ENCODE measurements at regions not wholly inside any gene's neighbourhood (a gene's known extent, or its start where the extent isn't known, plus 50 kb on each side); places are given as distances from the start of the nearest gene placed in this dataset.
A peak's percentile ranks its signal among the peaks of the same experiment; 100 is the strongest.
"Not testable (repeated sequence)": the region's sequence is repeated elsewhere in the genome, so short reads cannot be mapped to it uniquely, and the experiment has no call there.

DNA sequence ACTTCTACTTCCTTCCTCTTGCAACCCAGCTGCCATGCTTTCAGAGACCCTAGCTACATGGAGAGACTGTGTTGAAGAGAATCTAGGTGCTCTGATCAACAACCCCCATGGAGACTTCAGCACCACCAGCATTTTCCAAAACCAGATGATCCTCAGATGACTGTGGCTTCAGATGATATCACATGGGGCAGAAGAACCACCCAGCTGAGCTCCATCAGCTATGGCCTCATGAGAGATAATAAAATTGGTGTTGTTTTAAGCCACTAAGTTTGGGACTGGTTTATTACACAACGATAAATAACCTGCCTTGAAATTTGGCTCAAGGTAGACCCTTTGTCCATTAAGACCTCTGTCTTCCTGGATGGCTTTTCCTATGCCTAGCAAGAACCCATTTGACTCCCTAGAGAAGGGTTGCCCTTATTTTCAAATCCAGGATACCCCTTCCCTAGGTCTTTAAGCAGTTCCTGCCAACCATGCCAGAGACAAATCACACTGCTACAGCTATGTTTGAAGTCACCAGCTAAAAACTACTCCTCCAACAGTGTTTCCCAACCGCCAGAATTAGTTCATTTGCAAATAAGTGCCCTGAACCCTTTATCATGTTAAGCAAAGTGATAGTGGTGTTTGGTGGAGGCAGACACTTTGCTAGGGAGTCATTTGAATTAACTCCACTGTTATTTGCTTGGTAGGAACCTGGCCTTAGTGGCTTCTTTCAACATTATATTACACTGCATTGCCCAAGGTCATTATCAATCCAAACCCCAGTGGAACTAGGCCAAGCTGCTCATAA lies 136.9 kb upstream of the PALS2 start:
- no peak for DNase-seq (ENCODE audit: low read depth)

DNA sequence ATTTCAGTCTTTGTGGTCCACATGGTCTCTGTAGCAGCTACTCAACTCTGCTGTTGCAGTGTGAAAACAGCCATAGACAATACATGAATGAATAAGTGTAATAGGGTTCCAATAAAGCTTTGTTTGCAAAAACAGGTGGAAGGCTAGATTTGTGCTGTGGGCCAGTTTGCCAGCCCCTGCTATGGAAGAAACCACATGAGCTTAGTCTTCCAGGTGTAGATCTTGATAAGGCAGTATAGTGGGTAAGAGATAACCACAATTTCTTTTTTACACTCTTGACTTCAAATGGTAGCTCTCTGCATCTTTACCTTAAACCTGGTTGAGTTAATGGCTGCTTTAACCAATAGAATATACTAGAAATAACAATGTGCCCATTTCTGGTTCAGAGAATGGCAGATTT lies 135.0 kb upstream of the PALS2 start:
- DNase-seq (ENCODE audit: low read depth): no peak

DNA sequence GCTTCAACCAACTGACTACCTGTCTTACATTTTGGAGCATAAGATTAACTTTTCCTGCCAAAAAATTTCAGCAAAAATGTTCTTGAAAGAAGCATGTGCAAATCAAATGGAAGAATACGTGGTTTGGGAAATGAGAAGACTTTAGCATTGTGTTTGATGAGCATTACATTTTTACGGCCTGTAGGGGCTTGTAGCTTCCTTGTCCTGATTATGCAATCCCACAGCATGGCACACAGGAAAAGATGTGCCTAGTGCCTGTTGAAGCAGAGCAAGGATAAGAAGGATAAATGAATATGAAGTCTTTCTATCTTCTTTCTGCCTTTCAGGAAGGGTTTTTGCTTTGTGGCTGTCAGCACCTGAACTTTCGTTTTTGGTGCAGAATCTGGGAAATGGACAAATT lies 134.1 kb upstream of the PALS2 start:
- not testable (repeated sequence) for DNase-seq (ENCODE audit: low read depth)

DNA sequence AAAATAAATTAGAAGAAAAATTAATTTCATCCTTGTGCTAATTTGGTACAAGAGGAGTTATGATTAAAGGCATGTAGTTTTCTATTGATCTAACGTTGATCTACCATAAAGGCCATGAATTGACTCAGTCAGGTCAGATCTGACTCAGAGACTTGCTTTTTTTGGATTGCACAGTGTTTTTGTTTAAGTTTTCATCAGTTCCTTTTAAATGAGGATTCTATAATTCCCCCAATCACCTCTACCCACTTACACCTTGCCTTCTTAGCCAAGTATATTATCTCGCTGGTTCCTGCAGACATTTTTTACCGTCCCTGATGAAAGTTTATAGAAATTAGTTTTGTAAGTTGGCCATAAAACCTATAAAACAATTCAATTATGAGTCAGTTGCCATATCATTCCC lies 132.4 kb upstream of the PALS2 start:
- DNase-seq (ENCODE audit: low read depth): no peak

DNA sequence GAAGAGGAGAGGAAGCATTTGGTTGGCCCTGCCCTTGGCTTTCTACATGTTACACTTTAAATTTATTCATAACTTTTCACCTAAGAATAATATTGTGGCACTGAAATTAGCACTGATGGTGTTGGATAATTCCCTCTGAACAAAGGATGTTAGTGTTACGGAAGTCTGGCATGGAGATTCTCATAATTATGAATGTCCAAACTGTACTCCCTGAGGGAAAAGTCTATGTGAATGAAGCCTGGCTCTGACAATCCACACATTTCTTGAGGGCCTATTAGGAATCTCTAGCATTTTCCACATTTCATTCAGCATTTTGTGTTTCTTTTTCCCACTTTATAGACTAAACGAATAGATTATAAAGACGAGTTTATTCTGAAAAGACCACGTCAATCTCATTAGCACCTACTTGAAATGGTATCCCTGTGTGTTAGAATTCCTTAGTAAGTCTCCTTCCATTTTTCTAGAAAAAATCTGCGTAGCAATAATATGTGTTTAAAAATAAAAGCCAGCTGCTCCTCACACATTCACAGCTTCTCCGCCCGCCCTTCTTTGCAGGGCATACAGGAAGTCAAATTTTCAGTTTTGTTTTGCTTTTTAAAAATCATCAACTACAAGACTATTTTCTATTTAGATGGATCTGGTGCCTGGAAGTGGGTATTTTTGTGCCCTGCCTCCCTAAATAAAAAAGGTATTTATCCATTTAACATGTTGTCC lies 131.8 kb upstream of the PALS2 start:
- DNase-seq (ENCODE audit: low read depth): no peak

DNA sequence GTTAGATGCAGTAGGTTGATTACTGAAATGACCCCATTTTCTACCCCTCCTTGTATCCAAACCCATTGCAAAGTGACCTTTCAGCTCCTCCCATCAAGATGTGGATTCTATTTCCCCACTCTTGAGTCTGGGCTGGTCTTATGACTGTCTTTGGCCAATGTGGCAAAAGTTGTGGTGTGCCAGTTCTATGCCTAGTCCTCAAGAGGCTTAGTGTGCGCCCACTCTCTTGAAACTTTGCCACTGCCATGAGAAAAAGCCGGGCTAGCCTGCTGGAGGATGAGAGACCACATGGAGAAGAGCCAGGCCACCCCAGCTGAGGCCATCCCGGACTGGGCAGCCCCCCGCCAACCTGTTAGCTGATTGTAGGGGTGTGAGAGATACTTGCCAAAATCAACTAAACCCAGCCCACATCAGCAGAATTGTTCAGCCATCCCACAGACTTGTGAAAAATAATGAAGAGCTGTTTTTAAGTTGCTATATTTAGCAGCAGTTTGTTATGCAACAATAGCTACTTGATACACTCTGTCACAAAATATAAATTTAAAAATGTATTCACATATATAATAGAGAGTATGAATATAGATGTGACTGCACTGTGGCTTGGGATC lies 131.0 kb upstream of the PALS2 start:
- peak; percentile 2 for DNase-seq (ENCODE audit: low read depth)

DNA sequence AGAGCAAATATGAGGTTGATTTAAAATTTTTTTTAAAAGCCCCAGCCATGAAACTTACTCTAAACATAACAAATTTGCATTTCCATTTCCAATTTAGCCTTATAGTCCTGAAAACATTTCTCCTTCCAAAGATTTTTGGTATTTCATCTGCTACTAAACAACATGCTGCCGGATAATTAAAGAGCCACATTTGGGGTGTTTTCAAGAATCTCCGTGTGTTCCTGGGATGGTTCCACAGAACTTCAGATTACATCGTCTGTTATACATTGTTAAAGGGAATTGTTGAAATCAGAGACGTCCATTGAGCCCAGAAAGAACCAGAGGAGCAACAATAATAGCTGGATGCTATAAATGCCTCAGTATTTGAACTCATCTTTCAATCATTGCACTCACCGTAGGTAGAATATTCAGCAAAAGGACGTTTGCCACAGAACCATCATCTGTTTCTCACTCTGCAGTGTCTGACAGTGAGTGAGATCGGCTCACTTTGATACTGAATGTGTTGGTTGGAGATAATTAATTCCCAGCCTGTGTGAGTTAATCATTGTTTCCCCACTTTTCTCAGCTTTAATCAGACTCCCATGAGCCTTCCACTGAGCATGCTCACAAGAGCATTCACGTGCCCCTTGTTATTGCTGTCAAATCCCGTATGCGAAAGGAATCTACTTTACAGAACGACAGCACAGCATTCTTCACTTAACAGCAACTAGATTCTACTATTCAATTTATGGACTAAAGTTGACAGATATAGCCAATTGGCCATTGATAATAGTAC lies 128.4 kb upstream of the PALS2 start:
- DNase-seq (ENCODE audit: low read depth): no peak

DNA sequence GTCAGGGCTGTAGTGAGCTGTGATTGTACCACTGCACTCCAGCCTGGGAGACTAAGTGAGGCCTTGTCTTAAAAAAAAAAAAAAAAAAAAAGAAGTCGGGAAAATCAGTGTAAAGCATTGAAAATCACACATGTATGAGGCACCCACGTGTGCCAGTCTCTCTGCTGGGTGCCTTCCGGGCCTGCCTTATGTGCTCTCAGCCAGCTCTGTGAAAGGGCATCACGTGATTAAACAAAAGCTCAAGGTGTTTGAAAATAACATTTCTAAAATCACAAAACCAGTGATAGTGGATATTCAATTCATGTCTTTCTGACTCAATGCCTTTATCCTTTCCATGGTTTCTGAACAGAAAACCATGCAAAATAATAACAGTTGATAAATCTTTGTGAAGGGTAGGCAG lies 125.2 kb upstream of the PALS2 start:
- DNase-seq (ENCODE audit: low read depth): no peak

DNA sequence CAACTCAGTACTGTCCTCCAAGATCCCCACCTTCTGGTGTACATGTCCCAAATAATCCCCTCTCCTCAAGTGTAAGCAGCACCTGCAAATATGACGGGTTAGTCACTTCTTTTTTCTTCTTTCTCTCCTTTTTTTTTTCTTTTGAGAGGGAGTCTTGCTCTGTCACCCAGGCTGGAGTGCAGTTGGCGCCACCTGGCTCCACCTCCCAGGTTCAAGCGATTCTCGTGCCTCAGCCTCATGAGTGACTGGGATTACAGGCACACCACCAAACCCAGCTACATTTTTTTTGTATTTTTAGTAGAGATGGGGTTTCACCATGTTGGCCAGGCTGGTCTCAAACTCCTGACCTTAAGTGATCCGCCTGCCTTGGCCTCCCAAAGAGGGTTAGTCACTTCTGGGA lies 123.8 kb upstream of the PALS2 start:
- not testable (repeated sequence) for DNase-seq (ENCODE audit: low read depth)

DNA sequence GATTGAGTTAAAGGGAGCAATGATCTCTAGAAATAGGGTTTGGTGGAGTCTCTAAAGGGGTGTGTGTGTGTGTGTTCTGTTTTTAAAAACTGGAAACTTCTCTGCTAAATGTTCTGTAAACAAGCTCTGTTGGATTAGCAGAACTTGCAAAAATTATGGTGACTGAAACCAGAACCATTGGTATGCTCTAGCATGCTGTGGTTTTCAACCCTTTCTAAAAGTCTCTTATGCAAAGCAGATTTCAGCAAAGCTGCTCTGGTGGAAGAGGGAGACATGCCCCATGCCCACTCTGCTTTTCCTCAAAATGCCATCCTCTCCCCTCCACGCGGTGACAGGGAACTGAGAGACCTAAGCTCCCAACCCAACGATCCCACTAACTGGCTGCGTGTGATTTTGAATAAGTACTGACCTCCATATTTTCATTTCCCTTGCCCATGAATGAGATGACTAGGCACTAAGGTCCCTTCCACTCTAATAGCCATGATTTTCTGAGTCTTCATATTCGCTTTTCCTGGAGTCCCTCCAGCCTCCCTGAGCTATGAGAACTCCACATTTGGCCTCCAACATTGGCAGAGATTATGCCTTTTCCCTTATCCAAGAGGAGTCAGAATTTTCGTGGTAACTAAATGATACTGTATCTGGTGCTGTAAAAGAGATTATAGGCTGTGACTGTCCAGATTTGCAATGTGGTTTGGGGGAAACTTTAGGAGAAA lies 117.3 kb upstream of the PALS2 start:
- no peak for DNase-seq (ENCODE audit: low read depth)

DNA sequence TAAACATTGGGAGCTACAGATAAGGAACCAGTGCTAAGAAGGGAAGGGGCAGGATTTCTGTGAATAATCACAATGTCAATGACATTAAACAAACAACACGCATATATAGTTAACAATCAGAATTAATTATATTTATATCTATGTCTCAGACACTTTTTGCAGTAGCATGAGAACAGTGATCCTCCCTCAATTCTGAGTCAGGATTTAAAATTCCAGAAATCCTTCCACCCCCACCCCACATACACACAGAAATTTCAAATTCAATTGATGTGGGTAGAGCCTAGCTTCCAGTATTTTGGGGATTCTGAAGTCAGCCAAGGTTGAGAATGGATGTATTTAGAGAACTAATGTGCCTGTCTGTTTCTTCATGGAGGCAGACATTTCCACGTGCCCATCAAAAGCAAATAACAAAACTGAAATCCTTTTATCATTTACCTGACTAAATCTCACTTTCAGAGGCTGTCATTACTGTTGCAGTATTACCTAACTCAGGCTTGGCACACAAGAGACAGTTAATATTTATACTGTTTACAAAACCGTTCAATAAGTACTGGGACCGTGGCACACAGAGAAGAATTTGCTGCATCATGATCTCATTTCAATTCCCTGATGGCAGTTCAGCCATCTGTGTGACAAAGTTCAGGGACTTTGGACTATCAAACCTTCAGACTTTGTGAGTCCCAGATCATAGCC lies 116.6 kb upstream of the PALS2 start:
- DNase-seq (ENCODE audit: low read depth): no peak

DNA sequence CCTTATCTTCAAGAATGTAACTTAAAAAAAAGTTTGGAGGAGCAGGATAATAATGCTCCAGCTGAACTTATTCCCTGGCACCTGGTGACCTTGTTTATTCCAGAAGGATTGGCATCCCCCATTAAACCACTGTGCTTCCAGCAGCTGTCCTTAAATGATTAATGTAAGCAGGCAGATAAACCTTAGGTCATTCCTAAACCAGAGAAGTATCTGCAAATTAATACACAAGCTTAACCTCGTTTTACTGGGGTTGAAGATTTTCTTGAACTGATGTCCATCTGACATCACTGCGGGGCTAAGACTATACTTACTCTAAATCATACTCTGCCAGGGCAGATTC lies 116.1 kb upstream of the PALS2 start:
- DNase-seq (ENCODE audit: low read depth): no peak

DNA sequence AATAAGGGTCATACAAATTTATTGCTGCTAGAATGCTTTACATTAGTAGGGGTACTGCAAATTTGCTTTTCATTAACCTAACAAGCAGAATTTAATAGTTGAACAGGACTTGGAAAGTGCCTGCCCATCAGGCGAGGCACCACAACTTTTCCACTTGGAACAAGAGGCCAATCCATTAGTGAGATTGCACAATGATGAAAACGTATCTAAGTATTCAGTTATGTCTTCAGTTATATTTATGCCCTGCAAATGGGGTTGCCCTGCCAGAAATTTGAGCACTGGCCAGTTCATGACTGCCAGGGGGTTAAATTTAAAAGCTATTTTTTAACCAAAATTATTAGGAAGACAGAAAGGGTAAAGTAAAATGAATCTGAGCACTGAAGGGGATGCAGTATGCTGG lies 111.1 kb upstream of the PALS2 start:
- no peak for DNase-seq (ENCODE audit: low read depth)

DNA sequence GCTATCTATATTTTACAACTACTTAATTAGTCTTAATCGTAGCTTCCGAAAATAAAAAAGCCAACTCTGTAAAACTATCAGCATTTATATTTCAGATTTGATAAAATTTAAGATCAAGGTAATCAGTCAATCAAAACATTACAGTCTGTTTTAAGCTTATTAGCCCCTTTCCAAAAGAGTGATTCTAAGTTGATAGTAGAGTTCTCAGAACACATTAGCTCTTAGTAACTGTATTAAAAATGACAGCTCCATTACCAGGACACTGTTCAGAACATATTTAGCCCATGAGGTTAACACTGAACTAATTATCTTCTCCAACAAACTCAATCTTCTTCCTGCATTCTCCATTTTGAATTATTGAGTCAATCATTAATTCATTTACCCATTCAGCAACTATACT lies 110.3 kb upstream of the PALS2 start:
- no peak for DNase-seq (ENCODE audit: low read depth)

DNA sequence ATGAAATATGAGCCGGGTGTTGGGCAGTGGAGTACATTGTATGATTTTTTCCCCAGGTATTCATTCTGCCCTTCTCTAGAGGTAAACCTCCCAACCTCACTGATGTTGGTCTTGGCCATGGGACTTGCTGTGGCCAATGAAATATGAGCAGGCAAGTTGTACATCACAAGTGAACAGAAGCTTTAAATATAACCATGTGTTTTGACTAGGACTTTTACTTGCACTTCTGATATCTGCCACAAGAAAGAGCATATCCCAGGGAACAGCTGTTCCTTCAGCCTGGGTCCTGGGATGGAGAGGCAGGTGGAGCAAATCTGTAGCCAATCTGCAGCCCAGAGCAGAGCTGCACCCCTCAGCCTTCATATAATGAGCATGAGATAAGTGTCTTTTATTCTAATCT lies 109.8 kb upstream of the PALS2 start:
- DNase-seq (ENCODE audit: low read depth): no peak

DNA sequence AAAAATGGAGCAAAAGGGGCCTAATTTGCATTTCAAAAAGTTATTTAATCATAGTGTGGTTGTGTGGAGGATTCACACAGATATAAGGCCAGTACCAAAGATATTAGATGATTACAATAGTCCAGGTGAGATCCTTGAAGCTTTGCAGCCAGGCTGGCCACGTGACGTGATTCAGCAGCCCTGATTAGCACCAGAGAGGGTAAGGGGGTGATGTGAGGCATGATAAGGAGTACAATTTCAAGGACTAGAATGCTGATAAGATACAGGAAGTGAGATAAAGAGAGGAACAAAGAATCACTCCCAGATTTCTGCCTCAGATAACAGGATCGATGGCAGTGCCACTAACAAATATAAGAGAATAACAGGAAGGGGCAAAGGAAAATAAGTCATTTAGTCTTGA lies 108.4 kb upstream of the PALS2 start:
- no peak for DNase-seq (ENCODE audit: low read depth)

DNA sequence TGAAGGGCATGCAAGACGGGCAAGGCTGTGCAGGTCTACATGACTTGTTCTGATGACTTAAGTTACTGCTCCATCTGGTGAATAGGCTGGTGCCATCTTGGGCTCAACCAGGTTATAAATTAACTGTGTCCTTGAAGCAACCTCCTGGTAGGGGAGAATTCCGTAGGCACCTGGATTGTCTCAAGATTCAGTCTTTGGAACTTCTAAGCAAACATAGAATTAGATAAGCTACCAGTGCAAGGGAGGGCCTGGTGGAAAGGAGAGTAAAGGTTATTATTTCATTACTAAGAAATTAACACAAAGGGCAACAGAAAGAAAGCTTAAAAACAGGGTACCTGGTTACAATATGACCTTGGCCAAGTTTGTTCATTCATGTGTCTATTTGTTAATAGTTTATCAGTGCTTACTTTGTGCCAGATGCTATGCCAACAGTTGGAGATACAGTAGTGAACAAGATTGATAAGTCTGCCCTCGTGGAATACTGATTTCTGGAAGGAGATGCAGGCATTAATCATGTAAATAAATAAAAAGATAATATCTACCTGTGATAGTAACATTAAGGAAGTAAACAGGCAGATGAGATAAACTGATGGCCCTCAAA lies 107.0 kb upstream of the PALS2 start:
- DNase-seq (ENCODE audit: low read depth): no peak

DNA sequence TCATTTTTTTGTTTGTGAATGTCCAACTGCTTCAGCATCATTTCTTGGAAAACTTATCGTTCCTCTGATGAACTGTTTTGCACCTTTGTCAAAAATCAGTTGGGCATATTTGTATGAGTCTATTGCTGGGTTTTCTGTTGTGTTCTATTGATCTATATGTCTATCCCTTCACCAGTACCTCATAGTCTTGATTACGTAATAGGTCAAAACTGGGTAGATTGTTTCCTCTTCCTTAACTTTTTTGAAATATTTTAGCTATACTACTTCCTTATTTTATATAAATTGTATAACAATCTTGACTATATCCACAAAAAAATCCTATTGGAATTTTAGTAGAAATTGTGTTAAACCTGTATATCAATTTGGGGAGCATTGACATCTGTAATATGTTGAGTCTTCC lies 104.1 kb upstream of the PALS2 start:
- DNase-seq (ENCODE audit: low read depth): no peak

DNA sequence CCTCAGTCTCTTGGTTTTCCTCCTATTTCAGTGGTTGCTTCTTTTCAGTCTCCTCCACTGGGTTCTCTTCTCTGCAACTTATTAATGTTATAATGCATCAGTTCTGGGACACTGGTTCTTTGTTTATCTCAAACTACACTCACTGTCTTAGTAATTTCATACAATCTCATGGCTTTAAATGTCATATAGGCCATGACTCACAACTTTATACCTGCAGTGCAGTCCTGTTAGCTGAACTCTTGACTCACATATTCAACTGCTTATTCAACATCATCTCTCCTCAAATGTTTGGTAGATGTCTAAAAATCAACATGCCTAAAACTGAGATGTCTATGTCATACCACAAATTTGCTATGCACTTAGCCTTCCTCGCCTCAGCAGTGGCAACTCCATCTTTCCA lies 101.2 kb upstream of the PALS2 start:
- no peak for DNase-seq (ENCODE audit: low read depth)

DNA sequence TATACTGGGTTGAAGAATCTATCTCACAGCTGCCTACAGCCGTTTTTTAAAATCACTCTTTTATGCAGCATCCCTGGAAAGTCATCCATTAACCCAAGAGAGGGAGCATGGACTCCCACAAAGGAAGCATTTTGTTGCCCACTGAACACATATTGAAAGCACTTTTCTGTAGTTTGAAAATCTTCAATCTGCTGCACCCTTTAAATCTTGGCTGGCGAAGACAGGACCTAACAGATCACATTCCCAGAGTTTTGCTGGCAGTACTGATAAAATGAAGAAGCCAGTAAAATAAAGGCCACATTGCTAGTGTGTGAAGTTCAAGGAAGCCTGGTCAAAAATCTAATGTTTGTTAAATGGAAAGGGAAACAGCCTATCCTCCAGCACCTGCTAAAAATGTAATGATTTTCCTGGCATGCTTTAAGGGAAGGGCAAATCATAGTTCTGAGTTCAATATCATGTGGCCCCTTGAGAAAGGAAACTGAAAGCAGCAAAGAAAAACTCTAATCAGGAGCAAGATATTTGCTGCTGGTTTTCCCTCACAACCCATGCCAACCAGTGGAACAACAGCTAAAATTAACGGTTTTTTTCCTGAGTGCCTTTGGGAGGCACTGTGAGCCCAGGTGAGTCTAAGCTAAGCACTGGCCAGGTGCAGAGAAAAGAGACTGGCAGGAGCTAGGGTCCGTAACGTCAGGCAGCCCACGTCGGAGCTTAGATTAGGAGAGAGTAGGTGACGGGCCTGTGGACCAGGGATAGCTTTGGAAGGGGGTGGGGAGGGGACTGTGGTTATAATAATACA lies 97.9 kb upstream of the PALS2 start:
- no peak for DNase-seq (ENCODE audit: low read depth)

Measured in stimulated activated CD8-positive, alpha-beta memory T cell treated with anti-CD3 and anti-CD28 coated beads, Interleukin-12 subunit alpha, Interleukin-12 subunit beta, amount 100 ng/mL, for 1 hour (primary cell).